Heart left ventricle (tissue), 13 donors: ENCODE measurements at regions not wholly inside any gene's neighbourhood (a gene's known extent, or its start where the extent isn't known, plus 50 kb on each side); places are given as distances from the start of the nearest gene placed in this dataset.

Experiments
- CTCF ChIP-seq, 12 donors: fragments of 200-600 bp; sonication (generic) in 4 of 12; IDR thresholded peaks; one replicate each; pipeline versions ENCODE4 v1.5.0 to v1.8.0; 2018 to 2022; ENCODE audit warnings: antibody characterized with exemption in 12 of 12, mild to moderate bottlenecking in 5 of 12
- POLR2A ChIP-seq, 2 donors: fragments of 450-650 bp; IDR thresholded peaks; one replicate each; pipeline ENCODE4 v1.6.1; 2017; ENCODE audit warnings: antibody characterized with exemption in 2 of 2, mild to moderate bottlenecking in 2 of 2, moderate library complexity in 2 of 2
- donor health status: ischemic (EF 13 %, LVEDD 7.1; RV severe dilation, severe dysfunction).
- donor health status: DM: no; HTN: yes; CAD: no.
- donor health status: DM: no; HTN: no; CAD: no.
- donor health status: ischemic (EF 25% LVEDD 6.9; RV normal size, moderate dysfunction).
- donor health status: ischemic (EF 25% LVEDD 5.7; RV mildly dilated, moderate dysfunction).
- donor health status: ischemic (EF 35%, LVEDD 5.7; RV mildly dilated, moderate dysfunction).
- donor health status: nonischemic (EF 11% LVEDD 7.7; RV severe dilation, severe dysfunction).
- donor health status: DM: yes; HTN: yes; CAD: no.
- donor health status: PGD.
- donor health status: ischemic (EF 29% LVEDD 5.4; RV normal size, mild dysfunction).
- donor health status: nonischemic (EF 23%, LVEDD 6.1; RV moderate dilation, normal function).

- TF ChIP-seq POLR2A (IDR thresholded peaks at IDR 0.05) (no peak), CTCF (IDR thresholded peaks at IDR 0.05) (no peak)
Observed at GRCh38 chr13:37348916-37349643, 243.6 kb upstream of the CSNK1A1L start.
